Mesothelial cell of epicardium (in vitro differentiated cells): ENCODE measurements at regions not wholly inside any gene's neighbourhood (a gene's known extent, or its start where the extent isn't known, plus 50 kb on each side); places are given as distances from the start of the nearest gene placed in this dataset.

Experiments used
- DNase-seq, 2 experiments: peaks; one replicate each; pipeline ENCODE4 v3.0.0; 2021; ENCODE audit warnings: low spot score in 2 of 2; ENCODE audit not compliant: unreplicated experiment in 2 of 2
- H3K27ac Mint-ChIP-seq: 2 replicates; pipeline ENCODE4 v1.8.0; 2021; ENCODE audit warnings: mixed read lengths
- H3K27me3 Mint-ChIP-seq: 2 replicates; pipeline ENCODE4 v1.8.0; 2021; ENCODE audit warnings: low read depth, mixed read lengths
- H3K36me3 Mint-ChIP-seq: 2 replicates; pipeline ENCODE4 v1.8.0; 2021; ENCODE audit warnings: mixed read lengths
- H3K4me1 Mint-ChIP-seq: 2 replicates; pipeline ENCODE4 v1.8.0; 2021; ENCODE audit warnings: mixed read lengths
- H3K4me3 Mint-ChIP-seq: 2 replicates; pipeline ENCODE4 v1.8.0; 2021; ENCODE audit warnings: mild to moderate bottlenecking, moderate library complexity, mixed read lengths
- H3K9me3 Mint-ChIP-seq: 2 replicates; pipeline ENCODE4 v1.8.0; 2021; ENCODE audit warnings: mixed read lengths
- TF ChIP-seq, protein P1 (sequence below): fragments of 200-600 bp; sonication (generic); IDR thresholded peaks from one replicate; pipeline ENCODE4 v1.5.0; 2021; ENCODE audit warnings: antibody characterized with exemption; ENCODE audit not compliant: unreplicated experiment

DNA sequence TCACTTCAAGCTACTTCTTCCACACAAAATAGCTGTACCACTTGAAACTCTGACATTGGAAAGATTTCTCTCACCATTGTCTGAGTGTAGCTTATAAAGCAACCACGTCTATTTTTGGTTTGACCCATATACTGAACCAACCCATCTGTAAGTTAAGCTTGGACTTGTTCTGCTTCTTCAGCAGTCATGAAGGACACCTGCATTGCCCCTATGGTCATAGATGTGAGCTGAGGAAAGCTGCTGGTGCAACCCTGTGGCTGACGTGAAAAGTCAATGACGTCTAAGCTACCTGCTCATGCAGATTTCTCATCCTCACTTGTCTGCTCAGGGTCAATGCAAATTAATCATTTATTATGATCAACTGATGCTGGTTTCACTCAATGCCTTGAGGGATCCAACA lies 417.4 kb downstream of the CETN3 start:
- DNase-seq, result no peak
- no peak overlapping the region for H3K27ac Mint-ChIP-seq
- no peaks in the 10 kb centered on the region for H3K36me3 Mint-ChIP-seq
- H3K4me3 Mint-ChIP-seq, result no peak overlapping the region
- TF ChIP-seq, protein P1, sequence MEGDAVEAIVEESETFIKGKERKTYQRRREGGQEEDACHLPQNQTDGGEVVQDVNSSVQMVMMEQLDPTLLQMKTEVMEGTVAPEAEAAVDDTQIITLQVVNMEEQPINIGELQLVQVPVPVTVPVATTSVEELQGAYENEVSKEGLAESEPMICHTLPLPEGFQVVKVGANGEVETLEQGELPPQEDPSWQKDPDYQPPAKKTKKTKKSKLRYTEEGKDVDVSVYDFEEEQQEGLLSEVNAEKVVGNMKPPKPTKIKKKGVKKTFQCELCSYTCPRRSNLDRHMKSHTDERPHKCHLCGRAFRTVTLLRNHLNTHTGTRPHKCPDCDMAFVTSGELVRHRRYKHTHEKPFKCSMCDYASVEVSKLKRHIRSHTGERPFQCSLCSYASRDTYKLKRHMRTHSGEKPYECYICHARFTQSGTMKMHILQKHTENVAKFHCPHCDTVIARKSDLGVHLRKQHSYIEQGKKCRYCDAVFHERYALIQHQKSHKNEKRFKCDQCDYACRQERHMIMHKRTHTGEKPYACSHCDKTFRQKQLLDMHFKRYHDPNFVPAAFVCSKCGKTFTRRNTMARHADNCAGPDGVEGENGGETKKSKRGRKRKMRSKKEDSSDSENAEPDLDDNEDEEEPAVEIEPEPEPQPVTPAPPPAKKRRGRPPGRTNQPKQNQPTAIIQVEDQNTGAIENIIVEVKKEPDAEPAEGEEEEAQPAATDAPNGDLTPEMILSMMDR, result no peak
- H3K27me3 Mint-ChIP-seq, result no peaks in the 10 kb centered on the region
- peaks cover 3% of the 10 kb centered on the region for H3K4me1 Mint-ChIP-seq
- no peaks in the 10 kb centered on the region for H3K9me3 Mint-ChIP-seq

DNA sequence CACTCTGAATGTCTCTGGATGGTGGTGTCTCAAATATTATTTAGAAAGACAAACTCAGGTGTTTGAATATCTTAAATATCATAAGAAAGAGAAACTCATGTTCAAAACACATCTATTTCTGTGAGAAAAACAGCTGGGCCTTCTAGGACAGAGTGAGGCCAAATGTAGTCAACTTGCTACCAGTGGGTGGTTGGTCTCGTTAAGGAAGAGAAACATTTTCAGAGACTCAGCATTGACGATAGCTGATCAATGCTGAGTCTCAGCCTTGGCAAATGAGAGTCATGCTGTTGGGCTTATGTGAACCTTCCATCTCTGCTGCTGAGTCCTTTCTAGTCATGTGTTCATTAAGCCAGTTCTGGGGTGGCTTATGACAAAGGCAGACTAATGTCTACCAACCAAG lies 418.0 kb downstream of the CETN3 start:
- Mint-ChIP-seq H3K9me3 (no peaks in the 10 kb centered on the region), H3K27ac (no peak overlapping the region), H3K4me1 (peaks cover 3% of the 10 kb centered on the region), H3K4me3 (no peak overlapping the region), H3K27me3 (no peaks in the 10 kb centered on the region), H3K36me3 (no peaks in the 10 kb centered on the region)
- TF ChIP-seq, protein P1, result no peak
- no peak for DNase-seq

DNA sequence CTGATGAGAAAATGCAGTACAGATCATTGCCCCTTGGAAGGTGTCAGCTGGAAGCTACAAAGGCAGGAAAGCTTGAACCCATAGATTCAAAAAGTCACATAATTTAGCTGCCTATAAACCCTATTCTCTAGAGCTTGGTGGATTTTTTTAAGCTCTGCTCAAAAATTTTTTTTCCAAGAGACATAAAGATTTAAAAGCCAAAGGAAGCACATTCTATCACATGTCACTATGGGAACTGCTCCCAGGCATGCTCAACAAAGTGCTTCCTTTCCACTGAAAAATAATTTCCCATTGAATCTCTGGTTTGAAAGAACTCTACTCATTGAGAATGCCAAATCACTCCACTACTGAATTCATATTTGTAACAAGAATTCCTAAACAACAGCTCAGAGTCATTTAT lies 419.8 kb downstream of the CETN3 start:
- Mint-ChIP-seq H3K9me3 (no peaks in the 10 kb centered on the region), H3K27me3 (no peaks in the 10 kb centered on the region), H3K27ac (no peak overlapping the region), H3K4me3 (no peak overlapping the region), H3K36me3 (no peaks in the 10 kb centered on the region), H3K4me1 (peaks cover 3% of the 10 kb centered on the region)
- no peak for DNase-seq
- TF ChIP-seq, protein P1, result no peak

DNA sequence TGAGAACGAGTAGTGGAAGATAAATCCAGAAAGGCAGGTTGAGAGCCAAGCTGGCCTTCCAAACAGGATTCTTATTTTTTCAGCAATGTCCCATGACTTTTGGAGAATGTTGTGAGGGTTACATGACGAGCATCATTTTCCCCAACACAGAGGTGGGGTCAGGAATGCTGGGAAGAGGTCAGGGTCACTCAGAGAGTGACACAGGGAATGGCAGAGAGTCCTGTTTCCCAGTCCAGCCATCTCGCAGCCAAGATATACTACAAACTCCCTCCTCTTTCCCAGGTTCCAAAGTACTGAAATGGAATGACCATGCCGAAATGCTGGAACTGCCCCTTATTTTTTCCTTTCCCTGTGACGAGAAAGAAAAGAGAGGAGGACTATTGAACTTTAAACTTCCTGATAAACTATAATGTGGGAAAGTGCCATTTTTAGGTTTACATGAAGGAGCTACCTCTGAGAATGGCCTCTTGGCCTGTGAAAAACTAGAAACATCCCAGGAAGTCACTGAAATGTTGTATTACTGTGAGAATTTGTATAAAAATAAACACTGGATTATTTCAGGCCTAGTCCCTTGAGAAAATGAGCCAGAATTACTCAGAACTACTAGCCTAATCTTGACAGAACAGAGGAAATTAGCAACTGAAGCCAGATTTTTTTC lies 420.4 kb downstream of the CETN3 start:
- Mint-ChIP-seq H3K4me3 (no peak overlapping the region), H3K9me3 (no peaks in the 10 kb centered on the region), H3K27me3 (no peaks in the 10 kb centered on the region), H3K27ac (no peak overlapping the region), H3K4me1 (peaks cover 3% of the 10 kb centered on the region), H3K36me3 (no peaks in the 10 kb centered on the region)
- no peak for DNase-seq
- TF ChIP-seq, protein P1, result no peak

DNA sequence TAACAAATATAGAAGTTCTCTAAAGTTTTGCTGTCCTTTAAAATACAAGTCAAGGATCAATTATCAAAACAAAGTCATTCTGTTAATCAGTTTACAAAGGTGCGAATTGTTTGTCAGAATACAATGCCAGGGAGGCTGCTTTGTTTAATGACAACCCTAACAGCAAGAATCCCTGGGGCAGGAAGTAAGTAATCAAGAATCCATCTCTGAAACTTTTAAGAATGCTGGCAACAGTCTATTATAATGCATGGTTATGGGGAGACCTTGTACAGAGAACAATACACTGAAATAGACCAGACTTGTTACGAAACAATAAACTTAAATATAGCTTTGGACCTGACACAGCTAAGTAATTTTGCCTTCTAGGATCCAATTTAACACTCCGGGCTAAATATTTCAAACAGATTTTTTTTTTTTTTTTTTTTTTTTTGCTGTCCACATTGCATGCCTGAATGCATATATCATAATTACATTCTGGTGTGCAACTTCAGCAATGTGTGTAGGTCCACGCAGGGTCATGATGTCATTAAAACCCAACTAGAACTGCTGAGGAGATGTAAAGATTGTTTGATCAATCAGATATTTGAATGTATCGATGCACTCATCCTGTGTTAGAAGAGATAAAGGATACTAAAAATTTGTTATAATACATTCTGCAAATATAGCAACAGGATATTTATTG lies 421.3 kb downstream of the CETN3 start:
- no peaks in the 10 kb centered on the region for H3K27me3 Mint-ChIP-seq
- DNase-seq, result no peak
- H3K9me3 Mint-ChIP-seq, result no peaks in the 10 kb centered on the region
- no peaks in the 10 kb centered on the region for H3K36me3 Mint-ChIP-seq
- H3K27ac Mint-ChIP-seq, result no peak overlapping the region
- peaks cover 3% of the 10 kb centered on the region for H3K4me1 Mint-ChIP-seq
- no peak overlapping the region for H3K4me3 Mint-ChIP-seq
- TF ChIP-seq, protein P1, result no peak
